ENCODE measurements at regions not wholly inside any gene's neighbourhood (a gene's known extent, or its start where the extent isn't known, plus 50 kb on each side); places are given as distances from the start of the nearest gene placed in this dataset.

DNA sequence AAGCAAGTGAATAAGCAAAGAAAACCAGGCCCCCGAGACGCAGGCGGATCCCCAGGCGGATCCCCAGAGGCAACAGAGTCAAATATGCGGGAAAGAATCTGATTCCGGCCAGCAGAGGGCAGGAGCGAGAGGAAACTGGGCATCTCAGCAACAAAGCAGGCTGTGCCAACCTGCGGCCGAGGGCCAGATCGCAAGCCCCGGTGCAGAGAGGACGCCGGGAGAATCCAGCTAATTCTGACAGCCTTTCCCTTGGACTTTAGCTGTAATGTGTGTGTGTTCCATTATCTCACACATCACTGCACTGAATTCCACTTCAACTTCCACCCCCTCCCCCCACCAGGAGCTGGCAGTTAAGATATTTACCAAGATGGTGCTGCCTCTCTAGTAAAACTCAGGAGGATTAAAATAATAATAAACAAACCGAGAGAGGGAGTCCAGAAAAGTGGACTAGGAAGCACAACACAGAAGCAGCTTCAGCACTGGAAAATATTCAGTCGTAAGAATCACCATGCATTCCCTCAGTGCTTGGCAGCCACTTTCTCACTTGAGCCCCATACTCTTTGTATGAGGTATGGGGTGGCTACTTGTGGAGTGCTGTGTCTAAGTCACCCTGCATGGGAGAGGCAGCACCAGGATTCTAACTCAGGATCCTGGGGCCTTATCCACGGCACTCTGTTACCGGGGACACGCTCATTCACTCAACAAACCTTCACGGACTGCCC, 66.2 kb upstream of the SNX9 start:
- peak; percentile 86 for DNase-seq

DNA sequence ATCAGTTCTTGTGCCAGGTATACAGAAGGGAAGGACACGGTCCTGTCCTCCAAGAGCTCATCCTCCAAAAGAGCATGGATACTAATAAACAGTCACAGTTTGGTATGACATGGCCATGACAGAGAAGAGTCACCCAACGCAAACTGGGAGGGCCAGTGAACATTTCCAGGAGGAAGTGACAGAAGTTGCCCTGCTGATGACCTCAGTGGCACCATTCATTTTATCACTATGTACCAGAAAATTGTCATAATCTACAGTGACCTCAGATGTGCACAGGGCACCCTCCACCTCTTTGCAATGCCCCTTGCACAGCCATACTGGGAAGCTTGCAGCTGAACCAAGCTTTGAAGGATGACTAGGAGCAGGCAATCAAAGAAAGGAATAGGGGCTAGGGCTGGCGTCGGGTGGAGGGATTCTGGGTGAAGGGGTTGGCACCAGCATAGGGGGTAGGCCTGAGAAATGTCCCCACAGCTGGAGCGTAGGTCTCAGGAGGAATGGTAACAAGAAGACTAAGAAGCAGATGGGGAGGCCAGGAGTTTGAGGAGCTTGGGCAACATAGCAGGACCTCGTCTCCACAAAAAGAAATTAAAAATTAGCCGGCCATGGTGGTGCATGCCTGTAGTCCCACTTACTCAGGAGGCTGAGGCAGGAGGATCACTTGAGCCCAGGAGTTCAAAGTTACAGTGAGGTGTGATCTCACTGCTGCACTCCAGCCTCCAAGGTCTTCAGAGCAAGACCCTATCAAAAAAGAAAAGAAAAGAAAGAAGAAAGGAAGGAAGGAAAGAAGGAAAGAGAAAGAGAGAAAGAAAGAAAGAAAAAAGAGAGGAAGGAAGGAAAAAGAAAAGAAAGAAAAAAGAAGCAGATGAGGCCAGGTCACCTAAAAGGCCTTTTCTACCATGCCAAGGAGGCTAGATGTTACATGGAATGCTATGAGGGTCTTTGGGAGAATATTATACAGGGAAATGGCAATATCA, 65.3 kb upstream of the SNX9 start:
- no peak for DNase-seq

DNA sequence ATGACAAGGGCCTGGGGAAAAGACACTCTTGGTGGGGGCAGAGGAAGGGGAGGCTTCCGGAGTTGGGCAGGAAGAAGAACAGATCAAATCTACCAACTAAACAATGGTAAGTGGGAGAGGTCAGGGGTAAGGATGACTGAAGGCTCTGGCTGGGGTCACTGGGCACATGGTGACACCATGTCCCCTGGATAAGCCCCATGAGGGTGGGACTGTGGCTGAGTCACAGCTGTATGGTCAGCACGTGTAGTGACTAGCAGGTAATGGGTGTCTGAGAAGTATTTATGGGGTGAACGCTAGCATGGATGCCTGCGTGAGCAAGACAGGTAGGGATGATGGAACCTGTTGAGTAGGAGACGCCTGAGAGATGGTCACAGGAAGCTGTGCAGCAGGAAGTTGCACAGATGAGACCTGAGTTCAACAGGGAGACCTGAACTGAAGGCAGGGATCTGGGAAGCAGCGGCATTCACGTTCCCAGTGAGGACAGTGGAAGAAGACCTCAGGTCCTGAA, 64.5 kb upstream of the SNX9 start:
- no peak for DNase-seq

DNA sequence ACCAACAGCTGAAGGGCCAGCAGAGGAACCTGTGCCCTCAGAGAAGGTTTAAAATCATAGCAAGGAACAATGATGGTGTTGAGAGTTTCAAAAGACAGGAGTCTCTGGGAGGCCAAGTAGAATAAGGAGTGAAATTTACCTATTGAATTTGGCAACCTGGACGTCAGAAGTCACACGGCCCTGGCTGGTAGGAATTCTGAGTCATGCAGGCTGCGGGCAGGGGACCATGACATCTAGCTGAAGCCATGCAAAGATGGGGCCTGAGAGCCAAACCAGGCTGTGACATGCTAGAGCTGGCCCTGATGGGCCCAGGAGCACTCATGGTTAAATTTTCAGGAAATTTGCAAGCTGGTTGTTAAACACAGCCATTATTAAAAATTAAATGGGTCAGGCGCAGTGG, 64.0 kb upstream of the SNX9 start:
- DNase-seq: no peak

DNA sequence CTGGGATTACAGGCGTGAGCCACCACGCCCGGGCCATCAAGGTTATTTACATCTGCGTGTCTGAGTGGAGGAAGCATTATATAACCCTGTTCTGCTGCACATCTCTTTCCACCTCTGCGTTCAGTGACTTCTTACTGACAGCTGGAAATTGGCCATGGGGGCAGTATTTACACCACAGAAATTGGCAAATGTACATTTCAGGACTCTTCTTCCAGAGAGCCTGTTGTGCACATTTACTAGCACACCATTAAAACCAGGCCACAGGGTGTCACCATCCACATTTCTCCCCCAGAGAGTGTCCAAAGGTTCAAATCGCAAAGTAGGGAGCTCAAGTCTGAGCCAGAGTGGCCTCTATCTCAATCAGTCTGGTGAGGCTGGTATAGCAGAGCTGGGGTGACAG, 62.9 kb upstream of the SNX9 start:
- no peak for DNase-seq

DNA sequence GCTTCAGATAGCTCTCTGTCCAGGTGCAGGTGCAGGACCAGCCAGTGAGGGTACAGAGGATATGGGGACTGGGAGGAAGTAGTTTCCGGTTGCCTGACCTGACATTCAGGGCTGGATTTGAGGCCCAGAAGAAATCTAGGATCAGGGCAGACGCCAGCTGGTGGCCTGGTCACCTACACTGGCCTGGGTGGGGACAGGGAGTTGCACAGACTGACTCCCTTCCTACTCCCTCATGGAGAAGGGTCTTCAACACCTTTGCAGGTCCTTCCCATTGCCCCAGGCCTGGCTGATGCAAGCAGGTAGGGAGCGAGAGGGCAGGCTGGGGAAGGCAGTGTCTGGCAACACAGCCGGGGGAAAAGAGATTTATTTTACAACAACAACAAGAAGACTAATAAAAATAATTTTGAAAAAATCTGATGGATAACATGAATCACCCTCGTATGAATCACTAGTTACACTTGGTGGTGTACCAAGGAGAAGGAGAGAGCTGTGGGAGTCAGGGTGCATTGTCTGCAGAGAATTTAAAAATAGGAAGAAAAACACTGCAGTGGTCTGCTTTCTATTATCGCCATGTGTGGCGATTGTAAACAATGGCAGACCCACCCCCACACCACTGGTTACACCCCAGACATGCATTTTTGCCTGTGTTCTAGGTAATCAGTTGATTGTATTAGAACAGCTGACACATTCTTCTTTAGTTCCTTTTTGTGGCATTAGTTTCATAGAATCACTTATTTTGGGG, 62.3 kb upstream of the SNX9 start:
- DNase-seq: no peak

DNA sequence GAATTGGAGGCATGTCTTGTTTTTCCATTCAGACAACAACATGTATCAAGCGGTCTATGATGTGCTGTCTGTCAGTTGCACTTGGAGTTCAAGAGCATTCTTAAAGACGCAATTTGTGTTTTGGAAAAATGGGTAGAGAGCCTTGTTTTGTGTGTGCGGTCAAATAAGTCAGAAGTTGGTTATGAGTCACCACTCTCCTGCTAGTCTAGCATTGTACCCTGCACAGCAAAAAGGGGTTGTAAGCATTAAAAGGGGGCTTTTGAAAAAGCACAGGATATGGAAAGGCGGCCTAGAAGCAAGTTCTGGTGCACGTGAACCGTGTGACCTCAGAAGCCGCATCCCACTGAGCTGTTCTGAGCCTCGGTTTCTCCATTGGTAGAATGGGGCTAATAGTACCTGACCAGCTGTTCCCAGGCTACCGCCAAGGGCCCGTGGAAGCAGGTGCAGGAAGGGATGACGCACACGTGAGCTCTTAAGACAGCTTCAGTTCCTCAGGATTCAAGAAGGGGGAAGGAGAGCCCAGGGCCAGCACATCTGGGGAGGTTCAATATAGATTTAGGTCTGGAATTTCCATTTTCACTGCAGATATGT, 61.6 kb upstream of the SNX9 start:
- DNase-seq: no peak

DNA sequence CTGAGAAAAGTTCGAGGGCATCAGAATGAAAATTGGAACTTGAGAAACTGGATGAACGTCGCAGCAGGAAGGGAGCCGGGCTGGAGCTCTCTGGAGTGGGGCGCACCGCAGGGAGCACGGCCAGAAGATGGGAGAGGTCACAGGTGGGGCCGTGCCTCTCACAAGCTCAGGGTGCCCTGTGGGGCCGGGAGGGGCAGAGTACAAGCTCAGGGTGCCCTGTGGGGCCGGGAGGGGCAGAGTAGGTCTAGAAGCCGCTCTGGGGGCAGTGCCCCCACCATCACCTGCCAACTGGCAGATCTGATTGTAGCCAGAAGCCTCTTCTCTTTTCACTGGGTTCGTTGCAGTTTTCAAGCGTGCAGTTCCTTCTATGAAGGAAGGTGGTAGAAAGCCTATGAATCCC, 61.1 kb upstream of the SNX9 start:
- DNase-seq: no peak

DNA sequence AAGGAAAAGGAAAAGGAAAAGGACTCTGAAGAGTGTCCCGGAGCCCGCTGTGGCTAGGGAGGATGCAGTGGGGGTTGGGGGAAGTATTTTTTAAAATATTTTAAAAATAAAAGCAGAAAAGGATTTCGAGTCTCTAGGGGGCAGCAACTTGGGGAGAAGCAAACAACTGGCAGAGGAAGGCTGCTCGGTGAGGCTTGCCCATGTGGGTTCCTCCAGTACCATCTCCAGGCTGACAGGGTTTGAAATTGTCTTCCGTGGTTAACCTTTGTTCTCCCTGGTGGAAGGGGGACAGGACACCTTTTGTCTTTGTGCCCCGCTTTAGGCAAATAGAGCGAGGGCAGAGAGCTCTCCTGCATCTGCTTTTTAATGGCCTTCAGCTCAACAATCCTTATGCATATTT, 60.4 kb upstream of the SNX9 start:
- DNase-seq: no peak

DNA sequence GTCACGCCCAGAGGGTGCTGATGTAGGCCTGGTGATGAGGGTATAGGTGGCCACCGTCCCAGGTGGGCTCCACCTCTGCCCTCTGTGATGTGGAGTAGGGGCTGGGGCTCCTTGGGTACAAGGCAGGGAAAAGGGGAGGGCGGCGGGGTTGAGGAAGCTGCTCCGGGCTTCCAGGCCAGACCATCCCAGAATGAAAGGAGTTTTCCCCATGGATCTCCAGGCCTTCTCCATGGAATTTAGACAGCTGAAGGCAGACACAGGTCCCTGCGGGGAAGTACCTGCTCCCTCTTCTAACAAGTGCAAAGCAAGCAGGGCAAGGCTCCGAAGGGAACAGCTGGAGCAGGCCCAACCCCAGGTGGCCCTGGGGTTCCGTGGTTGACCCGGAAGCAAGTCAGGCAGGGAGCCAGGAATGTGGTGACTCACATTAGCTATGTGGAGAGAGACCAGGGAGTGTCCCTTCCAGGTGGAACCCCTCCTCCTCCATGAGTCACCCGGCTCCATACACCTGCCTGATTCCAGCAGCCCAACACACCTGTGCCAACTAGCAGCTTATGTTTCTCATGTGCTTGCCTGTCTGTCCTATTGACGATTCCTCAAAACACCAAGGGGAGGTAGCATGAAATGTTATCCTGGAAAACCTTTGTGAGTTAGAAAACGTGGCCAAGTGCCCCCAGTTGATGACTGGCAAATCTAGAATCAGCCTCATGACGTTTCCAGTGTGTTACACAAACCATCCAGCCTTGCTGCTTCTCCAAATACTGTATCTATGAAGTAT, 59.7 kb upstream of the SNX9 start:
- DNase-seq: no peak

DNA sequence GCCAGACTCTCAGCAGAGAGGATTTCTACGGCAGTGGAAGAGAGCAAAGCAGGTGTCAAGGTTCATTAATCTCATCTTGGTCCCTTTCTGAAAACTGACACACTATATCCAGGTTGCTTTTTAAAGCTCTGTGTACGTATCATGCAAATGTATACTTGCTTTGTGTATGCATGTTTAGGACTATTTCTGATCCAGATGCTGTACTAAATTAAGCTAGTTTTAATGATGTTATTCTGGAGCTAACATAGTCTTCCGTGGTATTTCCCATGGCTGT, 59.2 kb upstream of the SNX9 start:
- DNase-seq: no peak

DNA sequence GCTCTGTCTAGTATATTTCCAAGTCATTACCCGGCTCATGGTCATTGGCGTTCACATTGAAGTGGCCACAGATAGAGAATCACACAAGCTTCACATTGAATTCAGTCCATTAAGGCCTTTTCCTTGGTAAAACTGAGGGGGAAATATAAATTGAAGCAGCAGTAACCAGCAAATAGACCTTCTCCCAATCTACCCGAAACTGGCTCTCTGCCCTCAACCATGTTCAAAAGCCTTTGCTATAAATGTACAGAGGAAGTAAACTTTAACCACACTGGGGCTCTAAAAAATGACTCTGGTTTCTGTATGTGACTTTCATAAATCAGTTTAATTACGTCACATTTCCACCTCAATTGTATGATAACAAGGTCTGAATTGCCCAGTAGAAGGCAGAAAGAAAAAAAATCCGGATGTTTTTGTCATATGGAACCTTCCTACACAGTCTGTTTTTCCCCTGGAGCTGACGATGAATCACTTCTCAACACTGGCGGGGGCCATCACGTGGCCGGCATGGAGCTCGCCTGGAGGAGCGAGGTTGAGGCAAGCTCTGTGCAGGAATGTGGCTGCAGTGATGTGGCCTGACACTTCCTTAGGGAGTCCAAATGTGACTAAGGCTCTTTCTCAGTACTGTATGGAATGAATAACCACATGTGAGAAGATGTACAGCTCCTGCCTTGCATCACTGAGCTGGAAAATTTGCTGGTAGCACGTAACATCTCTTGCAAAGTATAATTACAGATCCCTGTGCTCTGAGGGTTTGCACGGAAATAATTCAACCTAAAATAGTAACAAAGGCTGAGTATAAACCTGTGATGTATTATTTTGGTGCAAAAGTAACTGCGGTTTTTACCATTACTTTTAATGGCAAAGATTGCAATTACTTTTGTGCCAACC, 58.6 kb upstream of the SNX9 start:
- DNase-seq: peak; percentile 88

DNA sequence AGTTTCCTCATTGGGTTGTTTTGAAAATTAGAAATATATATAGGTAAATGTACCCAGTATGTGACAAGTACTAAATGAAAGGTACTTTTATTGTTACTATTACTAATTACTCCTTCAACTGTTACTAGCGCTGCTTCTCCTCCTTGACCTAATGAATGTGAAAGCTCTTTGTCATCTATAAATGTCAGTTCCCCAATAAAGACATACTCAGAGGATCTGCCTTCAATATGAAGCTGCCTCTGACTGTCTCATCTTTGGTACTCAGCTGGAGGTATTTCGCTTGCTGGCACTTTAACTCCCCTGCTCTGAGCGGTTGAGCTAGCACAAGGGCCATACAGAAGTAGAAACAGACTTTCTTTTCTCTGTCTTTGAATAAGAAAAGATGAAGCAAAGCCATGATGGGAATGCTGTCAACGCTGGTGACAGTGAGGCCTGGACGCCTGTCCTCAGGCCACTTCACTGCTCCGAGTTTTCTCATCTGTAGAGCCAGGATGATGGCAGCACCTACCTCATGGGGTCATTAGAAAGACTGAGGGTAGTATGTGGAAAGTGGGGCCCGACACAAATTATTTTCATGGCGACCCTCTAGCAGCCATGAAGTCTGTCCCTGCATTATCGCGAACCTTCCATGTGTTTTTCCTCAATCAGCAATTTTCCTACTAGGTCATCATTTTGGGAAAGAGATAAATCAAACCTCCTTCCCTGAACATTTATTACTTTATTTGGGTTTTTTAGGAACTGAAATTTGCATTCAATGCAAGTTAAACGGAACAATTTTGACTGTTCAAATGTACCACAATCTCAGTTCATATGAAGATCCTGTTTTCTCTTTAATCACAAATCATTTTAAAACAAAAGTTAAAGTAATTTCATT, 55.9 kb upstream of the SNX9 start:
- DNase-seq: no peak

DNA sequence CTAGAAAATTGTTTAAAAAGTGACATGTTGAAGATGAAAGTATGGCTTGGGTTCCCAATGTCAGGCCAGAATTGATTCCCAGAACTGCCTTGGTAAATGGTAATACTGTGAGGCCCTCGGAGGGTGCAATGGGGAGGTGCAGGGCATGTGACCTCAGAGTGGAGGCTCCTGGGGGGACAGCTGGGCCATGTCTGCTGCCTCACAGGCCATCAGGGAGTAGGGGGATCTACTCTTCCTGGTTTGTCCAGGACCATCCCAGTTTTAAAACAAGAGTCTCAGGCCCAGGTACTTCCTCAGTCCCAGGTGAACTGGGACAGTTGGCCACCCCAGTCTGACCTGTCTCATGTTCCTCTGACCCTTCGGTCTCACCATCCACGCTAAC, 55.3 kb upstream of the SNX9 start:
- DNase-seq: no peak

DNA sequence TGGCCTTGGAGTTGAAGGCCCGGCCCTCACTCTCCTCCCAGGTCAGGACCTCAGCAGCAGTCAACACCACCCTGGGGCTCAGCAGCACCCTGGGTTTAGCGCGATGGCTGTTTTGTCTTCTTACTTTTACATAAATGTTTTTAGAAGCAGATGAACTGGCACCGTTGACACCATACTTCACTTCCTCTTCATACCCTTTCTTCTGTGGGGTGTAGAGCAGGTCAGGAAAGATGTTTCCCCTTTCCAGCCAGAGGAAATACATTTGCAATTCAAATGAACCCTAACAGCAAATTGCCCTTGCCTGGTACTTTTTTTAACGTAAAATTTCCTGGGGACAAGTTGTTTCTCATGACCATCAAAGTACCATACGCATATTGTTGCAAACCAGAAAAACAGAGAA, 54.7 kb upstream of the SNX9 start:
- DNase-seq: no peak

DNA sequence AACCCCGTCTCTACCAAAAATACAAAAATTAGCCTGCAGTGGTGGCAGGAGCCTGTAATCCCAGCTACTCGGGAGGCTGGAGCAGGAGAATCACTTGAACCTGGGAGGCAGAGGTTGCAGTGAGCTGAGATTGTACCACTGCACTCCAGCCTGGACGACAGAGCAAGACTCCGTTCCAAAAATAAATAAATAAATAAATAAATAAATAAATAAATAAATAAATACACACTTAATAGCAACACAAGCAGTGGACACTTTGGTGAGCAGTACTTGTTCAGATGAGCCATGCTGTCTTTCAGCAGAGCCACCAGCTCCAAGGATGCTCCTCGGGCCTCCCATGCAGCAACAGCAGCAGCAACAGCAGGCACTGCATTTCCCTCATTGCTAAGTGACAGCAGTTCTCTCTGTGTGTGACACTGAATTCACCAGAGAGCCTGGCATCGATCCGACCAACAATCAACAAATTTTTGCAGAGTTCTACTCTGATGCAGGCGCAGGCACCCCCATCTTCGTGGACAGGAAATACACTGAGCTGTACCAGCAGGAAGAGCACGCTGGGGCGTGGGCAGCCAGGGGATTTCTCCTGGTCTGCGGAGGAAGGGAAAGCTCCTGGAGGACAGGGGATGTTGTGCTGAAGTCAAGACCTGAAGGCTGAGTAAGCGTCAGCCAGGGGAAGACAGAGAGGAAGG, 54.0 kb upstream of the SNX9 start:
- no peak for DNase-seq

DNA sequence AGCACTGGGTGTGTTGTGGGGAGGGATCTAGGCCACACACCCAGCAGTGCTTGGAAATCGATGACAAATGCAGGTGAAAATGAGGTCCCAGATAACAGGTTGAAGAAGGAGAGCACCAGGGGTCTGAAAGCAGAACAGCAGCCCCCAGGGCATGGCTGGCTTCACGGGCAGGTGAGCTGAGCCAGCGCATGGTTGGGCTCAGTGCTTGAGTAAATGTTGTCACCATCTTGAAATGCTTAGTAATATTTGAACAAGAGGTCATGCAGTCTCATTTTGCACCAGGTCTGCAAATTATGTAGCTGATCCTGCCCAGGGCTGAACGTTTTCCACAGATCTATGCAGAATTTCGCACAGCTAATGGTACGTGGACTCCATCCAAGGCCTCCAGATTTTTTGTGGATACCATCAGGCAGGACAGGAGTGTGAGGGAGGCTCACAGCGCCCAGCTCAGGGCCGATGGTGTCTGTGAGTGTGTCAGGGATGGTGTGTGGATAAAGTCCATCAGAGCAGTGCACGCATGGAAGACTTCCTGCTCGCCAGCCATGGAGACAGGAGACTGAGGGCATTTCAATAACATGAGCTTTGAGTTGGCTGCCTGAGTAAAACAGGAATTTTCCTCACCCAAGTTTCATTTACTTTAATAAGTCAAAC, 53.1 kb upstream of the SNX9 start:
- DNase-seq: peak; percentile 51

DNA sequence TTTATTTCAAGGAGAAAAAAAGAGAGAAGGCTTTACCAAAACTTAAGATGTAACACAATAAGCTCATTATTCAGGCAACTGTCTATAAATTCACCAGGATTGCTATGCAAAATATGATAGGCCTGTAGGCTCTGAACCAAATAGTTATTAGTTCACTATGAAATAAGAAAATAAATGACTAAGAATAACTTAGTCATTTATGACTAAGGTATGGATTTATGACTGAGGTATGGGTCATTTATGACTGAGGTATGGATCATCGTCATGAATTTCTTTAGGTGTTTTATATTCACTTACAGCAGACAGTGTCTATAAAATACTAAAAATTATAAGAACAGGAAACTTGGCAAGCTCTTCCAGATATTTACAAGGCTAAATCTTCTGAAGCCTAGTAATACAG, 52.1 kb upstream of the SNX9 start:
- no peak for DNase-seq

DNA sequence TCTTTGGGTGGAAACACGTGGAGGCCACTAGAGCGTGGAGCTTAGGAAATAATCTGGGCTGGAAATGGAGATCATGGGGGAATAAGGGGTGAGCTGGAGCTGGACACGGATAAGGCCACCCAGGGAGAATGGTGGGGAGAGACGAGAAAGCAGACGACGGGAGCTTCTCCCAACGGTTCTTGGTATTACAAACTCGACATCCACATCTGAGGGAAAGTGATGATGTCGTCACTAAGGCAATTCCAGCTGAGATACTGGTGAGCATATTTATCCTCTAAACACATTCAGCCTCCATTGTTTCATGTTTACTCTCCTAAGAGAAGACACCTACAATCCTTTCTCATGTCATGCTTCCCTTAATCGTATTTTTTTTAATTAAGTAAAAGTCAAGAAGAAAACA, 50.2 kb upstream of the SNX9 start:
- DNase-seq: no peak
